Gastrocnemius medialis (tissue), 4 donors: ENCODE measurements at regions not wholly inside any gene's neighbourhood (a gene's known extent, or its start where the extent isn't known, plus 50 kb on each side); places are given as distances from the start of the nearest gene placed in this dataset.

Source experiments
- ATAC-seq, 2 donors: fragments of 150-250 bp; one replicate each; pipeline ENCODE4 v1.9.1; 2016
- DNase-seq, 2 donors: peaks; one replicate each; pipeline ENCODE4 v3.0.0-alpha.2; 2019
- H3K27ac ChIP-seq, 4 donors: fragments of 200-600 bp; sonication (generic); 1 replicate in 1 of 4; 2 replicates in 3 of 4; pipeline ENCODE4 v1.5.1; 2016 to 2018; ENCODE audit warnings: mild to moderate bottlenecking in 2 of 4, moderate library complexity in 1 of 4
- H3K27me3 ChIP-seq, 3 donors: fragments of 200-600 bp; sonication (generic) in 2 of 3; 1 replicate in 1 of 3; 2 replicates in 2 of 3; pipeline versions ENCODE4 v1.5.1 to v1.6.0; 2016 to 2019; ENCODE audit warnings: mild to moderate bottlenecking in 1 of 3, moderate library complexity in 1 of 3
- H3K36me3 ChIP-seq, 2 donors: fragments of 200-600 bp; sonication (generic) in 1 of 2; one replicate each; pipeline ENCODE4 v1.5.1; 2017 to 2018
- H3K4me1 ChIP-seq, 2 donors: fragments of 200-600 bp; sonication (generic) in 1 of 2; one replicate each; pipeline ENCODE4 v1.5.1; 2016 to 2017; ENCODE audit warnings: mild to moderate bottlenecking in 2 of 2
- H3K4me3 ChIP-seq, 4 donors: fragments of 200-600 bp; sonication (generic) in 3 of 4; 1 replicate in 1 of 4; 2 replicates in 3 of 4; pipeline ENCODE4 v1.5.1; 2016 to 2019; ENCODE audit warnings: mild to moderate bottlenecking in 2 of 4
- H3K9me3 ChIP-seq, 3 donors: fragments of 200-600 bp; sonication (generic) in 2 of 3; 1 replicate in 1 of 3; 2 replicates in 2 of 3; pipeline ENCODE4 v1.5.1; 2016 to 2019
- POLR2A ChIP-seq, 2 donors: fragments of 450-650 bp; IDR thresholded peaks; one replicate each; pipeline ENCODE4 v1.6.1; 2017; ENCODE audit warnings: antibody characterized with exemption in 2 of 2, mild to moderate bottlenecking in 2 of 2, moderate library complexity in 2 of 2
- in situ Hi-C, 4 donors: fragments of 200-750 bp; cut with MboI; loops; one replicate each; pipeline versions ENCODE4 v1.15.0 to v1.8.0; 2017; ENCODE audit warnings: low sequenced_read_pairs in 4 of 4
- intact Hi-C: fragments of 100-400 bp; cut with DNase I; formaldehyde crosslinking; loops from one replicate; pipeline ENCODE4 v1.15.1; 2023; ENCODE audit warnings: low total_unique reads
- TF ChIP-seq, protein P1 (sequence below), 5 experiments: fragments of 450-650 bp in 3 of 5; fragments of 200-600 bp in 2 of 5; sonication (generic) in 2 of 5; IDR thresholded peaks in 4 of 5; conservative IDR thresholded peaks in 1 of 5; 1 replicate in 4 of 5; 2 replicates in 1 of 5; pipeline ENCODE4 v1.5.1; 2016 to 2019; ENCODE audit warnings: antibody characterized with exemption in 5 of 5, mild to moderate bottlenecking in 3 of 5, moderate library complexity in 3 of 5

DNA sequence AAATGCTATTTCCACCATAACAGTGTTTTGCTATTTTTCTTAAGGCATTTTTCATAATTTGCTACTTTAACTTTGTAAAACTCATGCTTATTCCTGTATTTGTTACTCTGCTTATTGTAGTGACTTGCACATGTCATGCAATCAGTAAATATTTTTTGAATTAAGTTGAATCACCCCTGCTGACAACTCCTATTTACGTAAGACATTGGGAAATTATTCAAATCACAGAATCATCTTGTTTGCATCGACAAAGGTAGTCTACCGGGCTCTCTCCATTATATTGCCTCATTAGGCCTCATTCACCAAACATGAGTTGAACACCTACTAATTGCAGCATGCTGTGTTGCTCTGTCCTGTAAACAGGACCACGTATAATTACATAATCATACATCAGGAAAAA, 478.5 kb upstream of the ZEB2 start:
- ATAC-seq (no peak), DNase-seq (no peak)
- no peaks in the 10 kb centered on the region for H3K4me1 ChIP-seq
- TF ChIP-seq POLR2A (IDR thresholded peaks at IDR 0.05), result no peak
- TF ChIP-seq, protein P1, sequence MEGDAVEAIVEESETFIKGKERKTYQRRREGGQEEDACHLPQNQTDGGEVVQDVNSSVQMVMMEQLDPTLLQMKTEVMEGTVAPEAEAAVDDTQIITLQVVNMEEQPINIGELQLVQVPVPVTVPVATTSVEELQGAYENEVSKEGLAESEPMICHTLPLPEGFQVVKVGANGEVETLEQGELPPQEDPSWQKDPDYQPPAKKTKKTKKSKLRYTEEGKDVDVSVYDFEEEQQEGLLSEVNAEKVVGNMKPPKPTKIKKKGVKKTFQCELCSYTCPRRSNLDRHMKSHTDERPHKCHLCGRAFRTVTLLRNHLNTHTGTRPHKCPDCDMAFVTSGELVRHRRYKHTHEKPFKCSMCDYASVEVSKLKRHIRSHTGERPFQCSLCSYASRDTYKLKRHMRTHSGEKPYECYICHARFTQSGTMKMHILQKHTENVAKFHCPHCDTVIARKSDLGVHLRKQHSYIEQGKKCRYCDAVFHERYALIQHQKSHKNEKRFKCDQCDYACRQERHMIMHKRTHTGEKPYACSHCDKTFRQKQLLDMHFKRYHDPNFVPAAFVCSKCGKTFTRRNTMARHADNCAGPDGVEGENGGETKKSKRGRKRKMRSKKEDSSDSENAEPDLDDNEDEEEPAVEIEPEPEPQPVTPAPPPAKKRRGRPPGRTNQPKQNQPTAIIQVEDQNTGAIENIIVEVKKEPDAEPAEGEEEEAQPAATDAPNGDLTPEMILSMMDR (IDR thresholded peaks at IDR 0.05 in 4 of 5, conservative IDR thresholded peaks at IDR 0.05 in 1 of 5), result no peak
- in situ Hi-C loops, result no loop called here
- H3K27me3 ChIP-seq, result no peaks in the 10 kb centered on the region
- H3K9me3 ChIP-seq, result no peaks in the 10 kb centered on the region
- H3K36me3 ChIP-seq, result no peaks in the 10 kb centered on the region
- intact Hi-C loops, result no loop called here
- no peak overlapping the region for H3K4me3 ChIP-seq
- peak overlapping the region in 2 of 4 donors; percentile 34 to 57 for H3K27ac ChIP-seq

DNA sequence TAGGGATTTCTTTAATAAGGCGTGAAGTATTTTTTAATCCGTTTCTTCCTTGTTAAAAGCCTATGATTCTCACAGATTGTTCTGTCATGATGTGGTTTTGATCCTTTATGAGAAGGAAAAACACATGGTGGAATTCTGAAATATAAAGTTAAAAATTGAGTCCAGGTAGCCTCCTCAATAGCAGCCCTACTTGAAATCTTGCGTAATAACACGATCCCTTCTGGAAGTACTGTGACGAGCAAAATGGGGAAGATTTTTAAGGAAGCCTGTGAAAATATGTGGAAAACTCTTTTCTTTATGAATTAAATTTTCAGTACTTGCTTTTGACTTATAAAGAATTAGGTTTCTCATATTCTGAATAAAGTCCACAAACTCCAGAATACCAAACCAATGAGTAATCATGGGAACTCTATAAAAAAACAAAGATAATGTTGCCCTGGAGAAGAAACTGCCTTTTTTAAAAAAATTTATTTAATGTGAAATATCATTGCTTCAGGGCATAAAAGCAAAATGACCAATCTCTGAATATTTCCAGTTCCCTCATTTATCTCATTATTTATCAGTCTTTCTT, 476.4 kb upstream of the ZEB2 start:
- Histone ChIP-seq H3K27ac (peak overlapping the region; percentile 1 to 59 (median 43)), H3K27me3 (no peaks in the 10 kb centered on the region), H3K4me1 (no peaks in the 10 kb centered on the region), H3K4me3 (peak overlapping the region in 1 of 4 donors; percentile 12), H3K9me3 (no peaks in the 10 kb centered on the region), H3K36me3 (no peaks in the 10 kb centered on the region)
- in situ Hi-C loops (no loop called here), intact Hi-C loops (no loop called here)
- no peak for ATAC-seq
- TF ChIP-seq, protein P1 (IDR thresholded peaks at IDR 0.05 in 4 of 5, conservative IDR thresholded peaks at IDR 0.05 in 1 of 5), result no peak
- no peak for TF ChIP-seq POLR2A (IDR thresholded peaks at IDR 0.05)
- DNase-seq, result no peak

DNA sequence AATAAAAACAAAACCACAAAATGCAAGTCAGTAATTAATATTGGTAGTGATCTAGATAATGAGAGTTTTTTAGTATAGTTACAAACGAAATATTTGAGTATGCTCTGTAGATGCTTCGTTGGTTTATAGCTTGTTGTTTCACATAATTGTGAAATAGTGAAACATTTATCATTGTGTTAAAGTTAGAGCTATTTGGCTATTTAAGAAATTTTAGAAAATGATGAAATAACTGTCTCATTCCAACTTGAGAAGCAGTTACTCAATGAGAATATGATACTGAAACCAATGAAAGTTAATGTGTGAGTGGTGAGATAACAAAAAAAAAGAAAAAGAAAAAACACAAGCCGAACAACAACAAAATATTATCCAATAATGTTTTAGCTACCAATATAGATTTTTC, 475.6 kb upstream of the ZEB2 start:
- ATAC-seq (peak; percentile 54 to 74), DNase-seq (no peak)
- Histone ChIP-seq H3K4me1 (no peaks in the 10 kb centered on the region), H3K4me3 (peak overlapping the region in 1 of 4 donors; percentile 12), H3K36me3 (no peaks in the 10 kb centered on the region), H3K27ac (peak overlapping the region in 2 of 4 donors; percentile 40 to 59), H3K9me3 (no peaks in the 10 kb centered on the region), H3K27me3 (no peaks in the 10 kb centered on the region)
- TF ChIP-seq POLR2A (IDR thresholded peaks at IDR 0.05), result no peak
- TF ChIP-seq, protein P1 (IDR thresholded peaks at IDR 0.05 in 4 of 5, conservative IDR thresholded peaks at IDR 0.05 in 1 of 5), result no peak
- in situ Hi-C loops, result no loop called here
- intact Hi-C loops, result no loop called here

DNA sequence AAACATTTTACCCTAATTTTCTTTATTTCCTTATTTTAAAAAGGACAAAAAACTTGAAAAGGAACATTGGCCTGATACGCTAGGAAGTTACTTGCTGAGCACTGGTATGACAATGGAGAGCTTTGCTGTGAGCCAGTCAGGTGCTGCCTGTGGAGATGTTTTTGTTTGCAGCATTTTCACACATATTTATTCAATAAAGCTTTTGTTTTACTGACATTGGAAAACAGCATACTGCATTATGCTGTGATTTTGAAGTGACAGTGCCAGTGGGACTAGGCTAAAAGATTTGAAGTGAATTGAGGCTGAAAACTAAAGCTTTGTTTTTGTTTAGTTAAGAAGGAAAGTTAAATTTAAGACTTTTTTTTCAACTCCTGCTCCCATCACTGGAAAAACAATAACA, 470.7 kb upstream of the ZEB2 start:
- TF ChIP-seq, protein P1 (IDR thresholded peaks at IDR 0.05 in 4 of 5, conservative IDR thresholded peaks at IDR 0.05 in 1 of 5), result no peak
- no peak for TF ChIP-seq POLR2A (IDR thresholded peaks at IDR 0.05)
- no peaks in the 10 kb centered on the region for H3K4me1 ChIP-seq
- no peaks in the 10 kb centered on the region for H3K9me3 ChIP-seq
- in situ Hi-C loops, result no loop called here
- ATAC-seq (no peak), DNase-seq (no peak)
- H3K27me3 ChIP-seq, result no peaks in the 10 kb centered on the region
- no peak overlapping the region for H3K27ac ChIP-seq
- intact Hi-C loops, result no loop called here
- no peaks in the 10 kb centered on the region for H3K36me3 ChIP-seq
- no peak overlapping the region for H3K4me3 ChIP-seq
